Panc1 (cell line): ENCODE measurements at regions not wholly inside any gene's neighbourhood (a gene's known extent, or its start where the extent isn't known, plus 50 kb on each side); places are given as distances from the start of the nearest gene placed in this dataset.

Experiments
- ATAC-seq: fragments of 200-7000 bp; cut with Tn5 transposase; 2 replicates; pipeline ENCODE4 v1.9.1; 2020; ENCODE audit warnings: mild to moderate bottlenecking, moderate library complexity
- BruUV-seq: library from RNA; stranded (reverse); fragments of 400-500 nt; replicated peaks from 2 replicates; lab custom pipeline; 2021; lab: Mats Ljungman, UMichigan
- CTCF ChIA-PET: fragments of 300-600 bp; sonication (Branson Sonifier 250); formaldehyde crosslinking; loops from one replicate; lab custom pipeline; 2022; ENCODE audit warnings: antibody characterized with exemption; lab: Charles Lee
- POLR2A ChIA-PET: fragments of 300-600 bp; sonication (Branson Sonifier 250); formaldehyde crosslinking; loops from one replicate; lab custom pipeline; 2022; ENCODE audit warnings: antibody characterized with exemption; lab: Charles Lee
- DNase-seq: peaks from one replicate; pipeline ENCODE4 v3.0.0-alpha.2; 2010; ENCODE audit warnings: low read depth, low spot score
- H3K27ac ChIP-seq: 2 replicates; pipeline ENCODE4 v1.5.1; 2011; ENCODE audit warnings: mild to moderate bottlenecking, low read length, inconsistent platforms
- H3K27me3 ChIP-seq: fragments of 200-500 bp; sonication (Bioruptor generic); 2 replicates; pipeline ENCODE4 v1.6.0; 2014; ENCODE audit warnings: low read length, inconsistent platforms; ENCODE audit not compliant: control insufficient read depth, insufficient read depth
- H3K36me3 ChIP-seq: fragments of 200-500 bp; sonication (Bioruptor generic); 2 replicates; pipeline ENCODE4 v1.5.1; 2014; ENCODE audit warnings: inconsistent platforms, mild to moderate bottlenecking, low read length, moderate library complexity; ENCODE audit not compliant: control insufficient read depth, insufficient read depth
- H3K4me1 ChIP-seq: 2 replicates; pipeline ENCODE4 v1.5.1; 2011; ENCODE audit warnings: inconsistent platforms, mild to moderate bottlenecking, low read length, moderate library complexity; ENCODE audit not compliant: control insufficient read depth, insufficient read depth
- H3K4me3 ChIP-seq, 2 experiments: 2 replicates each; pipeline ENCODE4 v1.5.1; 2011 to 2012; ENCODE audit warnings: low read depth in 2 of 2, low read length in 2 of 2, mild to moderate bottlenecking in 2 of 2, inconsistent platforms in 1 of 2, moderate library complexity in 1 of 2
- H3K9me3 ChIP-seq: fragments of 200-500 bp; sonication (Bioruptor generic); 2 replicates; pipeline ENCODE4 v1.5.1; 2014; ENCODE audit warnings: low read depth, mild to moderate bottlenecking, inconsistent platforms, low read length, moderate library complexity; ENCODE audit not compliant: control insufficient read depth, insufficient read depth
- CTCF ChIP-seq: fragments of 450-650 bp; IDR thresholded peaks from 2 replicates; pipeline ENCODE4 v1.5.1; 2017; ENCODE audit warnings: mild to moderate bottlenecking
- POLR2AphosphoS5 ChIP-seq: IDR thresholded peaks from 2 replicates; pipeline ENCODE4 v1.6.1; 2012; ENCODE audit warnings: mild to moderate bottlenecking, low read depth, low read length, moderate library complexity
- REST ChIP-seq, 2 experiments: IDR thresholded peaks; 2 replicates each; pipeline ENCODE4 v1.6.1; 2011 to 2012; ENCODE audit warnings: low read depth in 2 of 2, control low read depth in 1 of 2, low read length in 1 of 2, mild to moderate bottlenecking in 1 of 2, moderate library complexity in 1 of 2; ENCODE audit not compliant: insufficient read depth in 1 of 2
- SIN3A ChIP-seq: IDR thresholded peaks from 2 replicates; pipeline ENCODE4 v1.6.1; 2012; ENCODE audit warnings: low read depth, mild to moderate bottlenecking, low read length, moderate library complexity, borderline replicate concordance; ENCODE audit not compliant: insufficient read depth
- TCF7L2 ChIP-seq: IDR thresholded peaks from 2 replicates; pipeline ENCODE4 v1.6.1; 2011; ENCODE audit warnings: mild to moderate bottlenecking, low read depth, low read length, inconsistent platforms
- in situ Hi-C: cut with HindIII; loops from 2 replicates; pipeline ENCODE4 v1.10.0; 2016; ENCODE audit warnings: low sequenced_read_pairs, low pct_unique_long_range_greater_than_20kb
- intact Hi-C: fragments of 100-400 bp; cut with micrococcal nuclease; formaldehyde crosslinking; loops from one replicate; pipeline ENCODE4 v1.10.0; 2022; ENCODE audit not compliant: unreplicated experiment

DNA sequence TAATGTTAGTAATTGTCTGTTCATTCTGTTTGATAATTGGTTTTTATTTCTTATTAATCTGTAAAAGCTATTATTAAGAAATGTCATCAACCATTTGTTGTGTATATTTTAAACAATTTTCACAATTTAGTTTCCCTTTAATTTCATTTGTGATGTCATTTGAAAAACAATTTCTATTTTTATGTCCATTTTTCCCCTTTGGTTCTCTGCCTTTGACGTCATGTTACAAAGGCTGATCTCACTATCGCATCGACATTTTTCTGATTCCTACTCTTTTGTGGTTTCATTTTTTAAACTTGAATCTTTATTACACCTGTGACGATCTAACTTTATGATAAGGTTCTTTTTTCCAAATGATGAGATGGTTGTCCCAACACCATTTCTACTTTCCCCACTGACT, 191.0 kb upstream of the ZNF507 start:
- no peak for ATAC-seq
- no peaks in the 10 kb centered on the region for H3K36me3 ChIP-seq
- H3K27me3 ChIP-seq: peaks cover 2% of the 10 kb centered on the region; the same call in 1 of the 2 replicates
- TF ChIP-seq CTCF (no peak), POLR2AphosphoS5 (no peak), SIN3A (no peak), TCF7L2 (no peak), REST (IDR thresholded peaks at IDR 0.05; ENCODE audit: insufficient read depth in 1 of 2, low read depth in 2 of 2, low read length in 1 of 2) (no peak)
- no TSS peak for BruUV-seq
- intact Hi-C loops (no loop called here), in situ Hi-C loops (no loop called here)
- no peak overlapping the region for H3K27ac ChIP-seq
- no peak for DNase-seq
- H3K9me3 ChIP-seq: peaks cover 5% of the 10 kb centered on the region; the same call in 1 of the 2 replicates
- H3K4me3 ChIP-seq: no peak overlapping the region
- ChIA-PET POLR2A (no interaction called here), CTCF (no interaction called here)
- H3K4me1 ChIP-seq: no peaks in the 10 kb centered on the region

DNA sequence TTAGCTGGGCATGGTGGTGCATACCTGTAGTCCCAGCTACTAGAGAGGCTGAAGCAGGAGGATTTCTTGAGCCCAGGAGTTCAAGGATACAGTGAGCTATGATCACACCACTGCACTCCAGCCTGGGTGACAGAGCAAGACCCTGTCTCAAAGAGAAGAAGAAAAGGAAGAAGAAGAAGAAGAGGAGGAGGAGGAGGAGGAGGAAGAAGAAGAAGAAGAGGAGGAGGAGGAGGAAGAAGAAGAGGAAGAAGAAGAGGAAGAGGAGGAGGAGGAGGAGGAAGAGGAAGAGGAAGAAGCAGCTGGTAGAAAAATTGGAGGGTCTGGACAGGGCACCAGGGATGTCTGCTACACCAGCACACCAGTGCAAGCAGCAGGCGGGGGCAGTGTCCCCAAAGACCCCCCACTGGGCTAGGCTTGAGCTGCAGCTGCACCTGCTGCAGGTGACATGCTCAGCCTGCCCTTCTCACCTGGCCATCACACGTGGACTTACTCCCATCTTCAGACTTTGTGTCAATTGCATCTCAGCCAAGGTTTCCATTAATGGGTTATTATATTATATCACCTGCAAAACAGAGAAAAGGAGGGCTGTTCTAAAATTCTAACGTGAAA, 180.9 kb upstream of the ZNF507 start:
- H3K27ac ChIP-seq: no peak overlapping the region
- no TSS peak for BruUV-seq
- TF ChIP-seq SIN3A: no peak
- no peak for TF ChIP-seq POLR2AphosphoS5
- no peak for TF ChIP-seq REST (IDR thresholded peaks at IDR 0.05; ENCODE audit: insufficient read depth in 1 of 2, low read depth in 2 of 2, low read length in 1 of 2)
- no peak for TF ChIP-seq TCF7L2
- no peak for TF ChIP-seq CTCF
- ChIA-PET POLR2A (no interaction called here), CTCF (interaction anchor here (0.6 kb wide), 1 partner anchor 16 kb away, joined by 6 read pairs; no protein-coding TSS in a partner anchor)
- H3K36me3 ChIP-seq: no peaks in the 10 kb centered on the region; the same call in 1 of the 2 replicates
- H3K9me3 ChIP-seq: no peaks in the 10 kb centered on the region
- no peak for DNase-seq
- ATAC-seq: no peak
- intact Hi-C loops (no loop called here), in situ Hi-C loops (no loop called here)
- H3K27me3 ChIP-seq: peaks cover 13% of the 10 kb centered on the region
- no peaks in the 10 kb centered on the region for H3K4me1 ChIP-seq
- H3K4me3 ChIP-seq: no peak overlapping the region
